HCT116 (cell line): ENCODE measurements at regions not wholly inside any gene's neighbourhood (a gene's known extent, or its start where the extent isn't known, plus 50 kb on each side); places are given as distances from the start of the nearest gene placed in this dataset.

ENCODE experiments used
- ATAC-seq: fragments of 200-7000 bp; cut with Tn5 transposase; 2 replicates; pipeline ENCODE4 v1.9.1; 2020; ENCODE audit warnings: mild to moderate bottlenecking, moderate library complexity
- BruUV-seq: library from RNA; stranded (reverse); fragments of 400-500 nt; replicated peaks from 2 replicates; lab custom pipeline; 2021; lab: Mats Ljungman, UMichigan
- CTCF ChIA-PET: fragments of 300-600 bp; sonication (Branson Sonifier 250); formaldehyde crosslinking; loops from one replicate; lab custom pipeline; 2021; ENCODE audit warnings: antibody characterized with exemption; lab: Charles Lee
- POLR2A ChIA-PET: fragments of 300-600, 350-600 bp; sonication (Branson Sonifier 250); formaldehyde crosslinking; loops from one replicate; lab custom pipeline; 2021; ENCODE audit warnings: antibody characterized with exemption; lab: Charles Lee
- RAD21 ChIA-PET, 2 experiments: fragments of 300-600 bp; sonication (Branson Sonifier 250); formaldehyde crosslinking; loops; one replicate each; lab custom pipeline; 2023; ENCODE audit warnings: low total read pairs in 2 of 2; ENCODE audit not compliant: uncharacterized antibody in 2 of 2, unreplicated experiment in 2 of 2, low non-redundant PET in 1 of 2; lab: Charles Lee
- DNase-seq: peaks from one replicate; pipeline ENCODE4 v3.0.0-alpha.2; 2010; ENCODE audit warnings: low read depth, low spot score
- H2AFZ ChIP-seq: fragments of 200-600 bp; shearing (Covaris generic), sonication (generic); 2 replicates; pipeline ENCODE4 v1.6.1; 2017; ENCODE audit warnings: low read depth, mixed run types, mixed read lengths, antibody characterized with exemption, low read length; ENCODE audit not compliant: poor library complexity, severe bottlenecking
- H3K27ac ChIP-seq: 2 replicates; pipeline ENCODE4 v1.5.1; 2012; ENCODE audit warnings: low read depth, low read length
- H3K27me3 ChIP-seq: fragments of 200-600 bp; sonication (generic); 2 replicates; pipeline ENCODE4 v1.6.1; 2016; ENCODE audit warnings: mixed run types, low read length, mixed read lengths; ENCODE audit not compliant: insufficient read depth
- H3K36me3 ChIP-seq, 2 experiments: fragments of 200-500 bp in 1 of 2; fragments of 200-600 bp in 1 of 2; sonication (Bioruptor generic) in 1 of 2; sonication (generic) in 1 of 2; 2 replicates each; pipeline versions ENCODE4 v1.5.1 to v1.6.1; 2014 to 2016; ENCODE audit warnings: low read length in 2 of 2, inconsistent platforms in 1 of 2, mixed read lengths in 1 of 2, mixed run types in 1 of 2; ENCODE audit not compliant: insufficient read depth in 2 of 2, control insufficient read depth in 1 of 2
- H3K4me1 ChIP-seq, 2 experiments: fragments of 200-600 bp in 1 of 2; sonication (generic) in 1 of 2; 2 replicates each; pipeline versions ENCODE4 v1.5.1 to v1.6.1; 2012 to 2017; ENCODE audit warnings: low read length in 2 of 2, inconsistent platforms in 1 of 2, mild to moderate bottlenecking in 1 of 2, mixed read lengths in 1 of 2, mixed run types in 1 of 2, moderate library complexity in 1 of 2; ENCODE audit not compliant: insufficient read depth in 2 of 2, control insufficient read depth in 1 of 2
- H3K4me2 ChIP-seq: fragments of 200-600 bp; sonication (generic); 2 replicates; pipeline ENCODE4 v1.6.1; 2017; ENCODE audit warnings: mixed run types, low read length, mixed read lengths
- H3K4me3 ChIP-seq, 2 experiments: fragments of 200-600 bp in 1 of 2; sonication (generic) in 1 of 2; replicated peaks in 1 of 2; 2 replicates each; pipeline ENCODE4 v1.5.1; 2011 to 2016; ENCODE audit warnings: low read length in 2 of 2, control low read depth in 1 of 2, low read depth in 1 of 2, mild to moderate bottlenecking in 1 of 2, mixed read lengths in 1 of 2, mixed run types in 1 of 2
- H3K79me2 ChIP-seq: fragments of 200-600 bp; sonication (generic); 2 replicates; pipeline ENCODE4 v1.6.1; 2017; ENCODE audit warnings: mild to moderate bottlenecking, mixed run types, low read length, moderate library complexity, mixed read lengths; ENCODE audit not compliant: insufficient read depth
- H3K9ac ChIP-seq: fragments of 200-600 bp; sonication (generic); 2 replicates; pipeline ENCODE4 v1.6.1; 2016; ENCODE audit warnings: low read length, mixed read lengths
- H3K9me2 ChIP-seq: fragments of 200-600 bp; sonication (generic), shearing (Covaris generic); 2 replicates; pipeline ENCODE4 v1.6.1; 2017; ENCODE audit warnings: mixed run types, mild to moderate bottlenecking, moderate library complexity; ENCODE audit not compliant: insufficient read depth
- H3K9me3 ChIP-seq, 2 experiments: fragments of 200-500 bp in 1 of 2; fragments of 200-600 bp in 1 of 2; sonication (Bioruptor generic) in 1 of 2; sonication (generic) in 1 of 2; 2 replicates each; pipeline ENCODE4 v1.6.1; 2014 to 2017; ENCODE audit warnings: low read length in 2 of 2, mixed read lengths in 2 of 2, inconsistent platforms in 1 of 2, low read depth in 1 of 2, mild to moderate bottlenecking in 1 of 2, mixed run types in 1 of 2, moderate library complexity in 1 of 2; ENCODE audit not compliant: control insufficient read depth in 1 of 2, insufficient read depth in 1 of 2
- H4K20me1 ChIP-seq: fragments of 200-600 bp; sonication (generic), shearing (Covaris generic); 2 replicates; pipeline ENCODE4 v1.6.1; 2017; ENCODE audit warnings: mixed run types, mild to moderate bottlenecking, moderate library complexity; ENCODE audit not compliant: insufficient read depth
- CBX3 ChIP-seq: IDR thresholded peaks from 2 replicates; pipeline ENCODE4 v1.6.1; 2012; ENCODE audit warnings: low read depth
- CTCF ChIP-seq, 3 experiments: fragments of 200-600 bp in 1 of 3; sonication (generic) in 1 of 3; IDR thresholded peaks in 2 of 3; conservative IDR thresholded peaks in 1 of 3; 2 replicates each; pipeline ENCODE4 v1.5.1; 2012 to 2017; ENCODE audit warnings: low read depth in 2 of 3, low read length in 2 of 3, antibody characterized with exemption in 1 of 3, borderline replicate concordance in 1 of 3, control low read depth in 1 of 3, mild to moderate bottlenecking in 1 of 3, mixed read lengths in 1 of 3, mixed run types in 1 of 3, moderate library complexity in 1 of 3; ENCODE audit not compliant: insufficient read depth in 1 of 3
- EZH2phosphoT487 ChIP-seq: fragments of 200-600 bp; IDR thresholded peaks from 2 replicates; pipeline ENCODE4 v1.6.1; 2018; ENCODE audit warnings: antibody characterized with exemption, borderline replicate concordance
- JUND ChIP-seq: IDR thresholded peaks from 2 replicates; pipeline ENCODE4 v1.6.1; 2012
- POLR2A ChIP-seq: IDR thresholded peaks from 2 replicates; pipeline ENCODE4 v1.7.0; 2011; ENCODE audit warnings: borderline replicate concordance; ENCODE audit not compliant: insufficient read depth, insufficient read length; ENCODE audit errors: extremely low read depth
- POLR2AphosphoS5 ChIP-seq: IDR thresholded peaks from 2 replicates; pipeline ENCODE4 v1.6.1; 2011; ENCODE audit warnings: mild to moderate bottlenecking, low read depth, low read length, moderate library complexity
- RAD21 ChIP-seq: IDR thresholded peaks from 2 replicates; pipeline ENCODE4 v1.6.1; 2012; ENCODE audit warnings: low read depth, mild to moderate bottlenecking
- TCF7L2 ChIP-seq: IDR thresholded peaks from 2 replicates; pipeline ENCODE4 v1.7.0; 2011; ENCODE audit warnings: borderline replicate concordance, inconsistent platforms; ENCODE audit not compliant: insufficient read depth, insufficient read length; ENCODE audit errors: extremely low read depth
- intact Hi-C: fragments of 100-400 bp; cut with micrococcal nuclease; formaldehyde crosslinking; loops from 2 replicates; pipeline ENCODE4 v1.10.0; 2022

- Histone ChIP-seq H3K9me2 (no peaks in the 10 kb centered on the region), H3K36me3 (no peaks in the 10 kb centered on the region), H3K27ac (no peak overlapping the region), H3K4me1 (peaks cover 18 to 39% of the 10 kb centered on the region in 2 experiments; a peak in 3 of 4 replicates), H3K79me2 (no peaks in the 10 kb centered on the region), H3K4me3 (no peak overlapping the region), H3K9ac (no peak overlapping the region), H3K27me3 (no peaks in the 10 kb centered on the region), H3K9me3 (no peaks in the 10 kb centered on the region), H2AFZ (peak overlapping the region; percentile 27), H4K20me1 (no peaks in the 10 kb centered on the region)
- POLR2A ChIA-PET: no interaction called here
- intact Hi-C loops: loop anchor here (5.0 to 10.0 kb wide), 2 partner anchors 330 to 413 kb away; partner anchors contain the start of genes ADAM17 and IAH1
- RAD21 ChIA-PET: interaction anchor here in 1 of 2 experiments (0.7 kb wide), 1 partner anchor 191 kb away, joined by 3 read pairs; no protein-coding TSS in a partner anchor
- ATAC-seq: no peak
- CTCF ChIA-PET: interaction anchor here (1.1 to 5.2 kb wide), 2 partner anchors 189 to 227 kb away, joined by 4 to 39 read pairs; no protein-coding TSS in a partner anchor
- no peak for DNase-seq
- BruUV-seq: no TSS peak
- TF ChIP-seq CBX3 (no peak), CTCF (IDR thresholded peaks at IDR 0.05 in 2 of 3, conservative IDR thresholded peaks at IDR 0.05 in 1 of 3; ENCODE audit: borderline replicate concordance in 1 of 3, insufficient read depth in 1 of 3, low read depth in 2 of 3, low read length in 2 of 3) (no peak), RAD21 (no peak), POLR2AphosphoS5 (no peak), EZH2phosphoT487 (no peak), JUND (no peak), TCF7L2 (no peak), POLR2A (no peak)
- TF ChIP-seq, all 23 proteins: peak for 0
- H3K4me2 ChIP-seq: no peak overlapping the region; the same call in 1 of the 2 replicates
Observed at GRCh38 chr2:9144617-9145016, 62.0 kb upstream of the ASAP2 start.
